A673 (cell line): ENCODE measurements at regions not wholly inside any gene's neighbourhood (a gene's known extent, or its start where the extent isn't known, plus 50 kb on each side); places are given as distances from the start of the nearest gene placed in this dataset.

Experiments used
- BruUV-seq: library from RNA; stranded (reverse); fragments of 400-500 nt; replicated peaks from 2 replicates; lab custom pipeline; 2021; lab: Mats Ljungman, UMichigan
- CTCF ChIA-PET: fragments of 300-600 bp; sonication (Branson Sonifier 250); formaldehyde crosslinking; loops from one replicate; lab custom pipeline; 2022; ENCODE audit warnings: antibody characterized with exemption; lab: Charles Lee
- POLR2A ChIA-PET: fragments of 300-600 bp; sonication (Branson Sonifier 250); formaldehyde crosslinking; loops from one replicate; lab custom pipeline; 2022; ENCODE audit warnings: antibody characterized with exemption; ENCODE audit not compliant: low non-redundant PET; lab: Charles Lee
- DNase-seq: peaks from one replicate; pipeline ENCODE4 v3.0.0-alpha.2; 2015; ENCODE audit warnings: low spot score
- H3K27ac ChIP-seq: fragments of 200-600 bp; sonication (generic); 2 replicates; pipeline ENCODE4 v1.5.1; 2016; ENCODE audit warnings: mixed run types, low read depth, mild to moderate bottlenecking, mixed read lengths, antibody characterized with exemption, low read length; ENCODE audit not compliant: poor library complexity, severe bottlenecking
- H3K27me3 ChIP-seq: fragments of 200-600 bp; sonication (generic); replicated peaks from 2 replicates; pipeline ENCODE4 v1.6.1; 2017; ENCODE audit warnings: mixed run types, low read depth, mild to moderate bottlenecking, mixed read lengths, antibody characterized with exemption, low read length; ENCODE audit not compliant: insufficient read depth, poor library complexity
- H3K36me3 ChIP-seq: fragments of 200-600 bp; sonication (generic); 2 replicates; pipeline ENCODE4 v1.6.1; 2016; ENCODE audit warnings: mixed run types, mild to moderate bottlenecking, mixed read lengths, antibody characterized with exemption, low read length; ENCODE audit not compliant: insufficient read depth, poor library complexity, severe bottlenecking
- H3K4me1 ChIP-seq: fragments of 200-600 bp; sonication (generic); 2 replicates; pipeline ENCODE4 v1.6.1; 2017; ENCODE audit warnings: mixed run types, mild to moderate bottlenecking, mixed read lengths, antibody characterized with exemption, low read length; ENCODE audit not compliant: insufficient read depth, poor library complexity, severe bottlenecking
- H3K4me3 ChIP-seq: fragments of 200-600 bp; sonication (generic); 2 replicates; pipeline ENCODE4 v1.5.1; 2016; ENCODE audit warnings: low read depth, mixed run types, mild to moderate bottlenecking, mixed read lengths, low read length; ENCODE audit not compliant: poor library complexity, severe bottlenecking
- H3K9me3 ChIP-seq: fragments of 200-600 bp; sonication (generic); 2 replicates; pipeline ENCODE4 v1.6.1; 2016; ENCODE audit warnings: mixed run types, low read depth, mild to moderate bottlenecking, mixed read lengths, antibody characterized with exemption, low read length; ENCODE audit not compliant: poor library complexity, severe bottlenecking
- CTCF ChIP-seq: fragments of 300-800, 200-600 bp; sonication (generic); conservative IDR thresholded peaks from 2 replicates; pipeline ENCODE4 v1.5.1; 2017; ENCODE audit warnings: low read depth, mild to moderate bottlenecking, antibody characterized with exemption, low read length, moderate library complexity, mixed read lengths
- EZH2 ChIP-seq: fragments of 200-600 bp; sonication (generic); IDR thresholded peaks from 2 replicates; pipeline ENCODE4 v1.6.1; 2017; ENCODE audit warnings: borderline replicate concordance, low read depth, mild to moderate bottlenecking, mixed read lengths, antibody characterized with exemption, low read length; ENCODE audit not compliant: poor library complexity, severe bottlenecking
- intact Hi-C: fragments of 100-400 bp; cut with micrococcal nuclease; formaldehyde crosslinking; loops from one replicate; pipeline ENCODE4 v1.10.0; 2022; ENCODE audit not compliant: unreplicated experiment

- no peaks in the 10 kb centered on the region for H3K9me3 ChIP-seq
- CTCF ChIA-PET, result no interaction called here
- H3K27ac ChIP-seq, result no peak overlapping the region
- intact Hi-C loops, result no loop called here
- POLR2A ChIA-PET, result no interaction called here
- no peaks in the 10 kb centered on the region for H3K36me3 ChIP-seq
- H3K4me1 ChIP-seq, result no peaks in the 10 kb centered on the region
- H3K4me3 ChIP-seq, result no peak overlapping the region
- H3K27me3 ChIP-seq, result no peaks in the 10 kb centered on the region
- DNase-seq, result no peak
- TF ChIP-seq EZH2, result no peak
- no peak for TF ChIP-seq CTCF
- no TSS peak for BruUV-seq
Measured at GRCh38 chr12:42946871-42947381, 357.4 kb upstream of the PRICKLE1 start.

DNA sequence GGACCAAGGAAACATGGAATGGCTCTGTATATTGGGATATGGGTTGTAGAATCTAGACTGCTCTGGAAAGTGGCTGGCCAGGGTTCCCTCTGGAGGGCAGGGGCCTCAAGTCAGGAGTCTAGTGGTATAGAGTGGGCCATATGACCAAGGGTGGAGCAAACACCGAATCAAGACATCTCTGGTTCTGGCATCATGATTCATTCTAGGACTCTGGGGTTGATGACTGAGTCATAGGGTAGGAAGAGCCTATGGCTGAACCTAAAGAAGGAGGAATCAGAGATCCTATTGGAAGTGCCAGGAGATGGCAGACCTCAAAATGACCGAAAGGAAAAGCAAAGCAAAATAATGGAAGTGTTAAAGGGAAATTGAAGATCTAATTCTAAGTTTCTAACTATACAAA, 356.4 kb upstream of the PRICKLE1 start:
- intact Hi-C loops, result no loop called here
- Histone ChIP-seq H3K36me3 (no peaks in the 10 kb centered on the region), H3K4me3 (no peak overlapping the region), H3K27me3 (no peaks in the 10 kb centered on the region), H3K9me3 (no peaks in the 10 kb centered on the region), H3K27ac (no peak overlapping the region), H3K4me1 (no peaks in the 10 kb centered on the region)
- BruUV-seq, result no TSS peak
- ChIA-PET POLR2A (no interaction called here), CTCF (no interaction called here)
- TF ChIP-seq EZH2, result no peak
- no peak for DNase-seq

DNA sequence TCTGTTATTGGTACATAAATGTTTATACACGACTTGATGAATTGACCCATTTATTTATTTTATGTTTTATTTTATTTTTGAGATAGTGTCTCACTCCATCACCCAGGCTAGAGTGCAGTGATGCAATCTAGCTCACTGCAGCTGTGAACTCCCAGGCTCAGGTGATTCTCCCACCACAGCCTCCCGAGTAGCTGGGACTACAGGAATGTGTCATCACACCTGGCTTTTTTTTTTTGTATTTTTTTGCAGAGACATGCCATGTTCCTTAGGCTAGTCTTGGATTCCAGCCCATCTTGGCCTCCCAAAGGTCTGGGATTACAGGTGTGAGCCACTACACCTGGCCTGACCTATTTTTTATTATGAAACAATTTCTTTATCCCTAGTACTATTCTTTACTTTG, 355.0 kb upstream of the PRICKLE1 start:
- Histone ChIP-seq H3K27me3 (no peaks in the 10 kb centered on the region), H3K4me1 (no peaks in the 10 kb centered on the region), H3K4me3 (no peak overlapping the region), H3K27ac (no peak overlapping the region), H3K36me3 (no peaks in the 10 kb centered on the region), H3K9me3 (no peaks in the 10 kb centered on the region)
- intact Hi-C loops, result no loop called here
- BruUV-seq, result no TSS peak
- no peak for TF ChIP-seq CTCF
- no peak for TF ChIP-seq EZH2
- POLR2A ChIA-PET, result no interaction called here
- DNase-seq, result no peak
- CTCF ChIA-PET, result no interaction called here

DNA sequence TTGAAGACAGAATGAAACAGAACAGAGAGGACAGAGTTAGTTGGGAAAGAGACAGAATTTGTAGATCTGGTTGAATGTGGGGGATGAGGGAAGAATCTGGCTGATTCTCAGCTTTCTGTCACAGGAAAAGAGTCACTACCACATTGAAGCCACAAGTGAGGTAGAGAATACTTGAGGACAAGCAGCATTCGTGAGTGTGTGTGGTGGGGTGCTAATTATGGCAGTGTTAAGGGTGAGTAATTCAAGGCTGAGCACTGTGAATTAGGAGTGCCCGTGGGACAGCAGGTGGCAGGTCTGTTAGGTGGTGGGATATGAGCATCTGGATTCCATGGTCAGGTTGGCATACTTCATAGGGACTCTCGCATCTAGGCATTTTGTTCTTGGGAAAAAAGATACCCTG, 347.4 kb upstream of the PRICKLE1 start:
- Histone ChIP-seq H3K4me3 (no peak overlapping the region), H3K27me3 (no peaks in the 10 kb centered on the region), H3K9me3 (no peaks in the 10 kb centered on the region), H3K4me1 (no peaks in the 10 kb centered on the region), H3K27ac (no peak overlapping the region), H3K36me3 (no peaks in the 10 kb centered on the region)
- intact Hi-C loops, result no loop called here
- no TSS peak for BruUV-seq
- no peak for TF ChIP-seq EZH2
- no peak for TF ChIP-seq CTCF
- DNase-seq, result no peak
- POLR2A ChIA-PET, result no interaction called here
- CTCF ChIA-PET, result no interaction called here
